ENCODE measurements at regions not wholly inside any gene's neighbourhood (a gene's known extent, or its start where the extent isn't known, plus 50 kb on each side); places are given as distances from the start of the nearest gene placed in this dataset.

GRCh38 chr7:24134535-24134934 is 149.5 kb upstream of the NPY start:
- no peak for TF ChIP-seq REST (IDR thresholded peaks at IDR 0.05; ENCODE audit: low read depth)
- no peak for TF ChIP-seq CTCF (IDR thresholded peaks at IDR 0.05 in 2 of 3, conservative IDR thresholded peaks at IDR 0.05 in 1 of 3; ENCODE audit: borderline replicate concordance in 1 of 3, insufficient read depth in 1 of 3, low read depth in 2 of 3, low read length in 2 of 3)
- no peak for TF ChIP-seq EZH2 (IDR thresholded peaks at IDR 0.05)
- no peak for TF ChIP-seq ZNF274 (IDR thresholded peaks at IDR 0.05; ENCODE audit: low read depth, low read length)
- TF ChIP-seq SIN3A (IDR thresholded peaks at IDR 0.05; ENCODE audit: low read depth) = no peak
- no peak for TF ChIP-seq JUND (IDR thresholded peaks at IDR 0.05)
- no peak for TF ChIP-seq CBX3 (IDR thresholded peaks at IDR 0.05; ENCODE audit: low read depth)
- no peak for TF ChIP-seq ZBTB33 (IDR thresholded peaks at IDR 0.05; ENCODE audit: extremely low read depth, insufficient replicate concordance, low read length)
- no peak for TF ChIP-seq POLR2AphosphoS5 (IDR thresholded peaks at IDR 0.05; ENCODE audit: low read depth, low read length)
- TF ChIP-seq SP1 (IDR thresholded peaks at IDR 0.05; ENCODE audit: low read depth) = no peak
- TF ChIP-seq RAD21 (IDR thresholded peaks at IDR 0.05; ENCODE audit: low read depth) = no peak
- TF ChIP-seq SRF (IDR thresholded peaks at IDR 0.05; ENCODE audit: low read depth) = no peak
- no peak for TF ChIP-seq ELF1 (IDR thresholded peaks at IDR 0.05; ENCODE audit: borderline replicate concordance, low read depth)
- TF ChIP-seq YY1 (IDR thresholded peaks at IDR 0.05; ENCODE audit: extremely low read depth, insufficient replicate concordance, low read depth, low read length) = no peak
- no peak for ATAC-seq
- Histone ChIP-seq H3K9me3 (ENCODE audit: control insufficient read depth in 1 of 2, insufficient read depth in 1 of 2, low read depth in 1 of 2, low read length in 2 of 2) (no peaks in the 10 kb centered on the region), H3K36me3 (ENCODE audit: control insufficient read depth in 1 of 2, insufficient read depth in 2 of 2, low read length in 2 of 2) (no peaks in the 10 kb centered on the region), H2AFZ (ENCODE audit: low read depth, low read length, poor library complexity, severe bottlenecking) (no peak overlapping the region), H3K27me3 (ENCODE audit: insufficient read depth, low read length) (peaks cover 10% of the 10 kb centered on the region; the same call in 1 of the 2 replicates), H3K4me2 (ENCODE audit: low read length) (no peak overlapping the region), H3K27ac (ENCODE audit: low read depth, low read length) (no peak overlapping the region), H3K79me2 (ENCODE audit: insufficient read depth, low read length) (no peaks in the 10 kb centered on the region), H3K9ac (ENCODE audit: low read length) (no peak overlapping the region), H3K4me1 (ENCODE audit: control insufficient read depth in 1 of 2, insufficient read depth in 2 of 2, low read length in 2 of 2) (no peaks in the 10 kb centered on the region), H3K4me3 (replicated peaks in 1 of 2; ENCODE audit: low read depth in 1 of 2, low read length in 2 of 2) (no peak overlapping the region), H4K20me1 (ENCODE audit: insufficient read depth) (no peaks in the 10 kb centered on the region), H3K9me2 (ENCODE audit: insufficient read depth) (no peaks in the 10 kb centered on the region)
- no peak for DNase-seq (ENCODE audit: low read depth, low spot score)
- CTCF ChIA-PET = no interaction called here
- RAD21 ChIA-PET (ENCODE audit: low non-redundant PET in 1 of 2, low total read pairs in 2 of 2, uncharacterized antibody in 2 of 2, unreplicated experiment in 2 of 2) = no interaction called here
- BruUV-seq (replicated peaks) = no TSS peak
- POLR2A ChIA-PET = interaction anchor here (0.6 kb wide), 1 partner anchor 13 kb away, joined by 3 read pairs; no protein-coding TSS in a partner anchor
- intact Hi-C loops (cut with micrococcal nuclease) = no loop called here
